Bronchial epithelial cell (primary cell): ENCODE measurements at regions not wholly inside any gene's neighbourhood (a gene's known extent, or its start where the extent isn't known, plus 50 kb on each side); places are given as distances from the start of the nearest gene placed in this dataset.

ENCODE experiments used
- DNase-seq: peaks from one replicate; pipeline ENCODE4 v3.0.0-alpha.2; 2010; ENCODE audit warnings: low read depth
- FAIRE-seq: peaks from 2 replicates; lab custom pipeline; 2011; peaks lifted over from hg19 to GRCh38; lab: Jason Lieb, UNC
- H3K27me3 ChIP-seq: 2 replicates; pipeline ENCODE4 v1.5.1; 2011; ENCODE audit warnings: low read length; ENCODE audit not compliant: control insufficient read depth, insufficient read depth
- H3K36me3 ChIP-seq: 2 replicates; pipeline ENCODE4 v1.5.1; 2011; ENCODE audit warnings: low read length; ENCODE audit not compliant: control insufficient read depth, insufficient read depth
- H3K4me3 ChIP-seq: 2 replicates; pipeline ENCODE4 v1.5.1; 2011; ENCODE audit warnings: mild to moderate bottlenecking, low read depth, low read length, control low read depth
- CTCF ChIP-seq: IDR thresholded peaks from 2 replicates; pipeline ENCODE4 v1.5.1; 2011; ENCODE audit warnings: mild to moderate bottlenecking, moderate library complexity, low read length, control low read depth, inconsistent platforms; ENCODE audit not compliant: insufficient read depth, severe bottlenecking

- TF ChIP-seq CTCF, result no peak
- Histone ChIP-seq H3K4me3 (no peak overlapping the region), H3K36me3 (no peaks in the 10 kb centered on the region), H3K27me3 (no peaks in the 10 kb centered on the region)
- no peak for DNase-seq
- no peak for FAIRE-seq
Observed at GRCh38 chr9:11199335-11199734, 586.5 kb upstream of the PTPRD start.

GRCh38 chr9:11204521-11204920 is 591.7 kb upstream of the PTPRD start:
- no peak for FAIRE-seq
- Histone ChIP-seq H3K36me3 (no peaks in the 10 kb centered on the region), H3K27me3 (no peaks in the 10 kb centered on the region), H3K4me3 (no peak overlapping the region)
- peak; percentile 4 for DNase-seq
- TF ChIP-seq CTCF, result no peak

GRCh38 chr9:11206925-11207324 is 594.1 kb upstream of the PTPRD start:
- FAIRE-seq, result no peak
- H3K27me3 ChIP-seq, result no peaks in the 10 kb centered on the region
- H3K36me3 ChIP-seq, result no peaks in the 10 kb centered on the region
- DNase-seq, result no peak
- TF ChIP-seq CTCF, result no peak
- no peak overlapping the region for H3K4me3 ChIP-seq

- DNase-seq, result no peak
- FAIRE-seq, result no peak
- Histone ChIP-seq H3K4me3 (no peak overlapping the region), H3K27me3 (no peaks in the 10 kb centered on the region), H3K36me3 (no peaks in the 10 kb centered on the region)
- TF ChIP-seq CTCF, result no peak
Observed at GRCh38 chr9:11233696-11234095, 620.9 kb upstream of the PTPRD start.

GRCh38 chr9:11235061-11235460 is 622.3 kb upstream of the PTPRD start:
- TF ChIP-seq CTCF, result no peak
- Histone ChIP-seq H3K4me3 (no peak overlapping the region), H3K36me3 (no peaks in the 10 kb centered on the region), H3K27me3 (no peaks in the 10 kb centered on the region)
- FAIRE-seq, result no peak
- DNase-seq, result no peak

GRCh38 chr9:11241779-11242178 is 629.0 kb upstream of the PTPRD start:
- FAIRE-seq, result no peak
- no peak for TF ChIP-seq CTCF

More at GRCh38 chr9:11241779-11242178, 629.0 kb upstream of the PTPRD start:
- H3K27me3 ChIP-seq, result no peaks in the 10 kb centered on the region
- no peak overlapping the region for H3K4me3 ChIP-seq
- no peak for DNase-seq
- no peaks in the 10 kb centered on the region for H3K36me3 ChIP-seq
